Keratinocyte (primary cell): ENCODE measurements at regions not wholly inside any gene's neighbourhood (a gene's known extent, or its start where the extent isn't known, plus 50 kb on each side); places are given as distances from the start of the nearest gene placed in this dataset.

Source experiments
- EZH2 ChIP-seq: IDR thresholded peaks from one replicate; pipeline ENCODE4 v1.6.1; 2012; ENCODE audit warnings: inconsistent platforms, mild to moderate bottlenecking, low read length, moderate library complexity
- TF ChIP-seq, protein P1 (sequence below), 3 experiments: IDR thresholded peaks in 1 of 3; conservative IDR thresholded peaks in 1 of 3; optimal IDR thresholded peaks in 1 of 3; 2 replicates in 2 of 3; 3 replicates in 1 of 3; pipeline versions ENCODE3 to v1.5.1; 2011; ENCODE audit warnings: low read length in 3 of 3, mild to moderate bottlenecking in 3 of 3, moderate library complexity in 2 of 3, control low read depth in 1 of 3, inconsistent platforms in 1 of 3; ENCODE audit not compliant: insufficient read depth in 2 of 3; ENCODE audit errors: extremely low read depth in 1 of 3

DNA sequence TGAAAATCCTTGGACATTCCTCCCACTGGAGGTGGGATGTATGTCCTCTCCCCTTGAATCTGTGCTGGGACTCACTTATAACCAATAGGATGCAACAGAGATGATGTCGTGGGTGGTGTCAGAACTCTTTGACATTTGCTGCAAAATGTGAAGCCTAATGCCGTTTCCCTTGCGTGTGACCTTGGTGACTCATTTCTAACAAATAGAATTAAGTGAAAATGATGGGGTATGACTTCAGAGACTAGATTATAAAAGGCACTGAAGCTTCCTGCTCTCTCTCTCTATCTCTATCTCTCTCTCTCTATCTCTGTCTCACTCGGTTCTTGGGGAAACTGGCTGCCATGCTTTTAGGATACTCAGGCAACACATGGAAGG is 126.1 kb upstream of the STC2 start:
- TF ChIP-seq, protein P1, sequence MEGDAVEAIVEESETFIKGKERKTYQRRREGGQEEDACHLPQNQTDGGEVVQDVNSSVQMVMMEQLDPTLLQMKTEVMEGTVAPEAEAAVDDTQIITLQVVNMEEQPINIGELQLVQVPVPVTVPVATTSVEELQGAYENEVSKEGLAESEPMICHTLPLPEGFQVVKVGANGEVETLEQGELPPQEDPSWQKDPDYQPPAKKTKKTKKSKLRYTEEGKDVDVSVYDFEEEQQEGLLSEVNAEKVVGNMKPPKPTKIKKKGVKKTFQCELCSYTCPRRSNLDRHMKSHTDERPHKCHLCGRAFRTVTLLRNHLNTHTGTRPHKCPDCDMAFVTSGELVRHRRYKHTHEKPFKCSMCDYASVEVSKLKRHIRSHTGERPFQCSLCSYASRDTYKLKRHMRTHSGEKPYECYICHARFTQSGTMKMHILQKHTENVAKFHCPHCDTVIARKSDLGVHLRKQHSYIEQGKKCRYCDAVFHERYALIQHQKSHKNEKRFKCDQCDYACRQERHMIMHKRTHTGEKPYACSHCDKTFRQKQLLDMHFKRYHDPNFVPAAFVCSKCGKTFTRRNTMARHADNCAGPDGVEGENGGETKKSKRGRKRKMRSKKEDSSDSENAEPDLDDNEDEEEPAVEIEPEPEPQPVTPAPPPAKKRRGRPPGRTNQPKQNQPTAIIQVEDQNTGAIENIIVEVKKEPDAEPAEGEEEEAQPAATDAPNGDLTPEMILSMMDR (optimal IDR thresholded peaks at IDR 0.05 in 1 of 3, IDR thresholded peaks at IDR 0.05 in 1 of 3, conservative IDR thresholded peaks at IDR 0.05 in 1 of 3; ENCODE audit: extremely low read depth in 1 of 3, insufficient read depth in 2 of 3, low read length in 3 of 3): no peak
- TF ChIP-seq EZH2: no peak
